HG03439 (cell line): ENCODE measurements at regions not wholly inside any gene's neighbourhood (a gene's known extent, or its start where the extent isn't known, plus 50 kb on each side); places are given as distances from the start of the nearest gene placed in this dataset.

Experiments
- ATAC-seq: cut with Tn5 transposase; IDR thresholded peaks from one replicate; pipeline ENCODE4 v1.9.1; 2021; ENCODE audit warnings: mild to moderate bottlenecking, moderate library complexity; ENCODE audit not compliant: unreplicated experiment

GRCh38 chr7:35399840-35400239, 145.9 kb upstream of the TBX20 start:
- ATAC-seq = no peak

- ATAC-seq = no peak
Observed at GRCh38 chr7:35399216-35399615, 145.3 kb upstream of the TBX20 start.

DNA sequence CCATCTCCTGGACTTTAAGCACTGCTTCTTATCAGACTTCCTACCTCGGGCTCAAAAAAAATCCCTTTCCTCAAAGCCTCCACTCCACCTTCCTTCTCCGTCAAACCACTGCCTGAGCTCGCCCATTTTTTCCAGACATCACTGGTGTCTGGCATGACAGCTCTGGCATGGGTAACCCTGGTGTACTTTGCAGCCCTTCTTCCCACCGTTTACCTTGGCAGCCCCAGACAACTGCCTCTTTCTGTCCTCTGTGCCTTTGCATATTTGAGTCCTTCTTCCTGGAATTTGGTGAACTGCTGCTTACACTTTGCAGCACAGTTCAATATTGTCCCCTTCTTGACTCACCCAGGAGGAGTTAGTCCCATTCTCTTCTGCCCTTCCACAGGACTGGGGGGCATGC, 144.6 kb upstream of the TBX20 start:
- no peak for ATAC-seq

DNA sequence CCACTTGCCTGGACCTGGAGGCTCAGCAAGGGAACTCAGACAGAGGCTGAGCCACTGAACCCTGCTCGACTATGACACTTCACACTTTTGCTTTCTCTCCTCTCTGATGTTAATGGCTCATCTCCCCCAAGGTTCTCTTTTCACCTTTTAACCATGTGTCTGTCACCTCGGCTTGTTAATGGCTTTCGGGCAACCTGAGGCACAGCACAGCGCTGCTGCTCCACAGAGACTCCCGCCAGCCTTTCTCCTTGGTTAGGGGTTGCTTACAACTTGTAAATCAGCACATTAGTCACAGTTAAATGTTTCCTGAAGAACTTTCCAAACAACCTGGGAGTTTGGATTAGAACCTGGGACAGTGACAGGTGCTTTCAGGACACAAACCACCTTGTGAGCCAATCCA, 136.2 kb upstream of the TBX20 start:
- ATAC-seq = no peak

GRCh38 chr7:35389636-35390035, 135.7 kb upstream of the TBX20 start:
- no peak for ATAC-seq

DNA sequence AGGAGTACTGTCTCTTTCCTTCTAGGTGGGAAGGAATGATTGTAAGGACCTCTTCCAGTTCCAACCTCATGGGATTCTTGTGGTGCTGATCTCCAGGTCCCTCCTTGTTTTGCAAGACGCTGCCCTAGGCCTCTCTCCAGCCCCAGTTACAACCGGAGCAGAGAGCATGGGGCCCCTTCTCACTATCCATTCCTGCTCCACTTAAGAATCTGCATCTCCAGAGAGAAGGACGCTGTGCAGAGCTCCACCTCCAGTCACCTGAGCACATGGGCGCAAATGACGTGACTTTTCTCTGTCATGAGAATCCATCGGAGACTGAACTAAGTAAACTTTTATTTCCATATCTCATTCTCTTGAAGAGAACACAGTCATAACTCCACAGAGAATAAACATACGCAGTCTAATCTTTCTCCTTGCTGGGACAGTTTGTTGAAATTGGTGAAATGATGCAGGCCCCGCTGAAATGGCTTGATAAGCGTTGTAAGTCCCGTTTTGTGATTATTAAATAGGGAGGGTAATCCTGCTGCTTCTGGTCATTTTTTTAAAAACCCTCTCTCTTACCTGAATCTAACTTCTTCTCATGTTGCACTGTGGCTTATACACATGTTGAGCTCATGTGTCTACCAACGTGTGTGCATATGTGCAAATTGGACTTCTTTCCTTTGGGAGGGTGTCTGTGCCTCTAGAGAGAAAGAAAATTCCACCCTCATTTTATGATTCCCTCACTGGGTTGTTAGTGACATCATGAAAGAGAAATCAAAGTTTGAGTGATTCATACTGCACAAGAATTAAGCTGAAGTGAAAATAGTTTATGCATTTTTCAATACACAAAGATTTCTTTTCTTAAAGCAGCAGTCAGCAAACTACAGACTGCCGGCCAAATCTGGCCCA, 133.2 kb upstream of the TBX20 start:
- ATAC-seq = no peak

DNA sequence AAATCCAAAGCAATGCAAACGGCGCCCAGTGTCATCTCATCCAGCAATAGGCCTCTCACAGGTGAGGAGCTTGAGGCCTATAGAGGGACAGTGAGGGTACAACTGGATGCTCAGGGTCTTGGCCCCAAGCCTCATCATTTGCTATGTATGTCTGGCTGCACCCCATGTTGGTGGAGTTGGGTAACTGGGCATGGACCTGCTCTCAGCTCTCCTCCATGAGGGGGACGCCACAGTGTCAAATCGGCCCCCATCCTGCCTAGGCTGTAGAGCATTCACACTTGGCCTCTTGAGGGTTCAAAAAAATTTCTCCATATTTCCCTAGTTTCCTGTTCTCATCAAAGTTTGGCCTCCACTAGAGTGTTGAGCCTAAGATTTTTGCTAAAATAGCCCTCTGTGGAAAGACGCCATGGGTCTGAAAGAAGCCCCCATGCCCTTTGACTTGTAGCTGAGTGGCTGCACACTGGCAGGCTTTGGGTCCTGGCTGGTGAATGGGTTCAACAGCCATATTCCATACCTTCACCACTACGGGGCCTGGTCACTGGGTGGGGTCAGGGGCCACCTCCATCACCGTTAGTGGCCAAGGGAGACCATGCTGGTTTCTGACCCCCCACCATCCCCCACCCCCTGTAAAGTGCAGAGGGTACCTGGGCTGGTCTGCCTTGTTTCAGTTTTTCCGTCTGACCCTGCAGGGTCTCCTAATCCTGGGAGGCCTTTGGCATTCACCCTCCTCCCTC, 132.3 kb upstream of the TBX20 start:
- ATAC-seq = no peak

- ATAC-seq = no peak
Observed at GRCh38 chr7:35384761-35385700, 131.1 kb upstream of the TBX20 start.

- no peak for ATAC-seq
Observed at GRCh38 chr7:35380739-35381224, 126.9 kb upstream of the TBX20 start.

- no peak for ATAC-seq
Observed at GRCh38 chr7:35379481-35379880, 125.6 kb upstream of the TBX20 start.

- no peak for ATAC-seq
Observed at GRCh38 chr7:35375516-35375915, 121.6 kb upstream of the TBX20 start.

GRCh38 chr7:35374858-35375257, 121.0 kb upstream of the TBX20 start:
- ATAC-seq = no peak

DNA sequence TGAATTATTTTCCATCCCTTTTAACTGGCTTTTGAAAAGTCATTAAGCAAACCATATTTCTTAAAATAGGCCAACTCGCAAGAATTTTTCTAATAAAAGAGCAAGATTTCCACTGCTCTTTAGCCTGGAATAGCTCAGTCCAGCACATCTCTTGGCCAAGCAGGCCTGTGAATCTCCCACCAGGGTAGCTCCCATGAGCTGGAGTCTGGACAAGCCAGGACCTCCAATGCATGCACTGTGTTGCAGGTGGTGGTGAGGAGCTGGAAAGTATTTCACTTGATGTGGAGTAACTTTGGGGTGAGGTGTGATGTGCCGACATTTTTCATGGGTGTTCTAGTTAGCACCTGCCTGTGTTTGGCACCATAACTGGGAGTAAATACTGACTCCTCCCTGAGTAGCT, 117.3 kb upstream of the TBX20 start:
- ATAC-seq = no peak

DNA sequence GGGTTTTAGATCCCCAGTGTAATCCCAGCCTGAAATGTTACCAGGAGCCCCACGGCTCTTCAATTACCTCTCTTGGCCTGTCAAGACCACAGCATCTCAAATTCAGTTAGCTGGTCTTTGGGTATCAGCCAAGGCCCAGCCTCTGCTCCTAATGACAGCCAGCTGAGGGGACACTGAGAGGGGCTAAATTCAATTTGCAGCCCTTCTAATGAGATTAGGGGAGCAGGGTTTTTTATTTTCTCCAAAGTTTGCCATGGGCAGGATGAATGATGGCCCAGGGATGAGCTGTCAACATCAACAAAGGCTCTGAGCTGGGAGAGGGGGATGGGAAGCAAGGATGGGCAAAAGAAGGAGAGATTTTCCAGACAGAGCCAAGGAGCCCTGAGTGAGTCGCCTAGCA, 116.8 kb upstream of the TBX20 start:
- no peak for ATAC-seq

GRCh38 chr7:35366167-35367155, 112.6 kb upstream of the TBX20 start:
- ATAC-seq = no peak

DNA sequence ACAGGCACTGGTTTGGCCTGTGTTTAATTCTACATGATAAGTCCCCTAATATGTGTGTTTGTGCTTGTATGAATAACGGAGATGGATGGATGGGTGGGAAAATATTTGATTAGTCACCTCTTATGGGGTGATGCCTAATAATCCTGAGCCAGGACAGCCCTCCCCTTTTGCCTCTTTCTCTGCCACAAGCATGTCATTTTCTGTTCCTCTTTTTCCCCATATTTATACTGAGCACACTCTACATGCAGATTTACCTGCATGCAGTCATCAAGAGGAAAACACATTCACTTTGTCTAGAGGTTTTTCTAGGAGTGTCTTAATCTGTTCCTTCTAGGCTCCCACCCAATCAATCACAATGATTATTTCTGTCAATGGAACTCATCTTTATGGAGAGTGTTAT, 111.6 kb upstream of the TBX20 start:
- ATAC-seq = no peak

GRCh38 chr7:35362341-35362740, 108.4 kb upstream of the TBX20 start:
- no peak for ATAC-seq

DNA sequence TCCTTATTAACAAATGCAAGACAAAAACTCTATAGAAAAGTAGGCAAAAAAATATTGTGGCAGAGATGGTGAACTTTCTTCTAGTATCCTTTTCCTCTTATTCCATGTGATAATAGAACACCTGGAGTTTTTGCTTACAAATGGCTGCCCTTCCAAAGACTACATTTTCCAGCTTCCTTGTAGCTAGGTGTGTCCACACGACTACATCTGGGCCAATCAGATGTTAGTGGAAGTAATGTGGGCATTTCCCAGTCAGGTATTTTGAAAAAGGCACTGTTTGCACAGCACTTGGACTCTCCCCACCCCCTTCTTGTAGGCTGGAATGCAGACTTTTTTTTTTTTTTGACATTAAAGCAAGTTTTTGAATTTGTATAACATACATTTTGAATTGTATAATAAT, 105.5 kb upstream of the TBX20 start:
- no peak for ATAC-seq

GRCh38 chr7:35356495-35356894, 102.6 kb upstream of the TBX20 start:
- no peak for ATAC-seq

- ATAC-seq = no peak
Observed at GRCh38 chr7:35355911-35356310, 102.0 kb upstream of the TBX20 start.
